ENCODE measurements at regions not wholly inside any gene's neighbourhood (a gene's known extent, or its start where the extent isn't known, plus 50 kb on each side); places are given as distances from the start of the nearest gene placed in this dataset.

DNA sequence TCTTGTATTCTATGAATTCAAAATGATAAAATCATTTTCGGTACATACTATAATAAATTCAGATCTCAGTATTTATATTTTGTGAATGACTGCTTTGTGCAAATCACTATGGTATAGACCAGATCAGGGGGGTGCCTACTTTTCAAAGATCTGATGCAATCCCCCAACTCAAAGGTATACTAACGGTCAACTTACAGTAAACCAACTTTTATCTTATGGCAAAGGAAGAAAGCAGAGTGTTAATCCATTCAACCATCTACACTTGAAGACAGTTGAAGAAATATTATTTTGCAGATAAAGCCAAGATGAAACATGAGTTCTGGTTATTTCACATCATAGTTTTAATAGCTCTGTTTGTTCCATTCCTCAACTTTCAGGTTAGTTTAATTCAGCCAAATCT is 197.1 kb downstream of the MEX3B start:
- TF ChIP-seq, protein P1, sequence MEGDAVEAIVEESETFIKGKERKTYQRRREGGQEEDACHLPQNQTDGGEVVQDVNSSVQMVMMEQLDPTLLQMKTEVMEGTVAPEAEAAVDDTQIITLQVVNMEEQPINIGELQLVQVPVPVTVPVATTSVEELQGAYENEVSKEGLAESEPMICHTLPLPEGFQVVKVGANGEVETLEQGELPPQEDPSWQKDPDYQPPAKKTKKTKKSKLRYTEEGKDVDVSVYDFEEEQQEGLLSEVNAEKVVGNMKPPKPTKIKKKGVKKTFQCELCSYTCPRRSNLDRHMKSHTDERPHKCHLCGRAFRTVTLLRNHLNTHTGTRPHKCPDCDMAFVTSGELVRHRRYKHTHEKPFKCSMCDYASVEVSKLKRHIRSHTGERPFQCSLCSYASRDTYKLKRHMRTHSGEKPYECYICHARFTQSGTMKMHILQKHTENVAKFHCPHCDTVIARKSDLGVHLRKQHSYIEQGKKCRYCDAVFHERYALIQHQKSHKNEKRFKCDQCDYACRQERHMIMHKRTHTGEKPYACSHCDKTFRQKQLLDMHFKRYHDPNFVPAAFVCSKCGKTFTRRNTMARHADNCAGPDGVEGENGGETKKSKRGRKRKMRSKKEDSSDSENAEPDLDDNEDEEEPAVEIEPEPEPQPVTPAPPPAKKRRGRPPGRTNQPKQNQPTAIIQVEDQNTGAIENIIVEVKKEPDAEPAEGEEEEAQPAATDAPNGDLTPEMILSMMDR (IDR thresholded peaks at IDR 0.05; ENCODE audit: low read length), result no peak
- TF ChIP-seq EZH2phosphoT487 (IDR thresholded peaks at IDR 0.05; ENCODE audit: low read length), result no peak
- TF ChIP-seq EZH2 (optimal IDR thresholded peaks at IDR 0.05; ENCODE audit: low read depth, low read length), result no peak

Measured in MM.1S (cell line).